Activated naive CD4-positive, alpha-beta T cell treated with anti-CD3 and anti-CD28 coated beads, Interleukin-2, amount 10 ng/mL, durations not matched to agents 7 days and 5 days (primary cell): ENCODE measurements at regions not wholly inside any gene's neighbourhood (a gene's known extent, or its start where the extent isn't known, plus 50 kb on each side); places are given as distances from the start of the nearest gene placed in this dataset.
"Not testable (repeated sequence)": the region's sequence is repeated elsewhere in the genome, so short reads cannot be mapped to it uniquely, and the experiment has no call there.

Source experiments
- CTCF ChIA-PET: fragments of 350-600 bp; sonication (Branson Sonifier 250); formaldehyde crosslinking; loops from one replicate; lab custom pipeline; 2021; ENCODE audit warnings: antibody characterized with exemption; lab: Charles Lee
- DNase-seq: peaks from one replicate; pipeline ENCODE4 v3.0.0-alpha.2; 2020
- H3K27ac Mint-ChIP-seq: one replicate; pipeline ENCODE4 v1.8.0; 2021; ENCODE audit warnings: mild to moderate bottlenecking, moderate library complexity, mixed read lengths
- H3K27me3 Mint-ChIP-seq: one replicate; pipeline ENCODE4 v1.8.0; 2021; ENCODE audit warnings: mild to moderate bottlenecking, mixed read lengths
- H3K36me3 Mint-ChIP-seq: one replicate; pipeline ENCODE4 v1.8.0; 2021; ENCODE audit warnings: mixed read lengths
- H3K4me1 Mint-ChIP-seq: one replicate; pipeline ENCODE4 v1.8.0; 2021; ENCODE audit warnings: mixed read lengths
- H3K4me3 Mint-ChIP-seq: one replicate; pipeline ENCODE4 v1.8.0; 2021; ENCODE audit warnings: mild to moderate bottlenecking, moderate library complexity, mixed read lengths
- H3K9me3 Mint-ChIP-seq: one replicate; pipeline ENCODE4 v1.8.0; 2021; ENCODE audit warnings: mixed read lengths

DNA sequence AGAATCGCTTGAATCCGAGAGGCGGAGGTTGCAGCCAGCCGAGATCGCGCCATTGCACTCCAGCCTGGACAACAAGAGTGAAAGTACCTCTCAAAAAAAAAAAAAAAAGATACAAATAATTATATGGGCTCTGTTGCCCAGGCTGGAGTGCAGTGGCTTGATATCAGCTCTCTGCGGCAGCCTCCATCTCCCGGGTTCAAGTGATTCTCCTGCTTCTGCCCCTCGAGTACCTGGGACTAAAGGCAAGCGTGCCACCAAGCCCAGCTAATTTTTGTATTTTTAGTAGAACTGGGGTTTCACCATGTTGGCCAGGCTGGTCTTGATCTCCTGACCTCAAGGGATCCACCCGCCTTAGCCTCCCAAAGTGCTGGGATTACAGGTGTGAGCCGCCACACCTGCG, 197.8 kb downstream of the ALG10 start:
- H3K27me3 Mint-ChIP-seq: peaks cover 17% of the 10 kb centered on the region
- DNase-seq, H3K4me3 Mint-ChIP-seq, H3K9me3 Mint-ChIP-seq, H3K27ac Mint-ChIP-seq, H3K4me1 Mint-ChIP-seq, H3K36me3 Mint-ChIP-seq: not testable (repeated sequence)
- CTCF ChIA-PET: interaction anchor here (0.7 to 2.2 kb wide), 2 partner anchors 10 to 97 kb away, joined by 3 to 9 read pairs; no protein-coding TSS in a partner anchor

DNA sequence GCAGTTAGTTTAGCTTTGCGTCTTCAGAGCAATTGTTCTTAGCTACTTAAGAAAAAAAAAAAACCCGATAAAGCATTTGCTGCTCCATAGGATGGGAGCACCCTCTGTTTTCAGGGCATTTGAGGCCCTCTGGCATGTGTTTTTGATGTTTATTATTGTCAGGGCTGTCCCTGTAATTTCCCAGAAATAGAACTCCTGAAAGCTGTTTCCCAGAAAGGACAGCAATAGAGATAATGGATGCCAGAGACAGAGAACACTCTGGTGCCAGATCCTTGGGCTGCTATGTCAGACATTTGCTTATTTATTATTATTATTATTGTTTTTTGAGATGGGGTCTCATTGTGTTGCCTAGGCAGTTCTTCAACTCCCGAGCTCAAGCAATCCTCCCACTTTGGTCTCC, 201.3 kb downstream of the ALG10 start:
- Mint-ChIP-seq H3K4me3 (no peak overlapping the region), H3K27ac (no peak overlapping the region), H3K4me1 (peaks cover under 1% of the 10 kb centered on the region), H3K9me3 (peaks cover 6% of the 10 kb centered on the region), H3K36me3 (no peaks in the 10 kb centered on the region), H3K27me3 (peaks cover 13% of the 10 kb centered on the region)
- CTCF ChIA-PET: no interaction called here
- no peak for DNase-seq

DNA sequence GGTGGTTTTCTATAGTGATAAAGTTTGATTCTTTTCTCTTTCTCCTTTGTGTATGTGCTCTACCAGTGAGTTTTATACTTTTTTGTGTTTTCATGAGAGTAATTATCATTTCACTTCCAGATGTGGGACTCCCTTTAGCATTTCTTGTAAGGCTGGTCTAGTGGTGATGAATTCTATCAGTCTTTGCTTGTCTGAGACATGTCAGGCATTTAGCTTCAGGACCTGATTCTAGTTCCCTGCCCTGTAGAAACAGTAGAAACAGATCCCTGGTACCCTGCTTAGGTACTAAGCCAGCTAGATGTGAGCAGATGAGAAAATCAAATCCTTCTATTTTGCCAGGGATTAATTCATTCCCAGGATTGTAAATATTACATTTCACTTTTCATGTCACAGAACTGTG, 203.7 kb downstream of the ALG10 start:
- DNase-seq, H3K27me3 Mint-ChIP-seq, H3K36me3 Mint-ChIP-seq, H3K4me1 Mint-ChIP-seq, CTCF ChIA-PET, H3K27ac Mint-ChIP-seq, H3K4me3 Mint-ChIP-seq, H3K9me3 Mint-ChIP-seq: not testable (repeated sequence)

DNA sequence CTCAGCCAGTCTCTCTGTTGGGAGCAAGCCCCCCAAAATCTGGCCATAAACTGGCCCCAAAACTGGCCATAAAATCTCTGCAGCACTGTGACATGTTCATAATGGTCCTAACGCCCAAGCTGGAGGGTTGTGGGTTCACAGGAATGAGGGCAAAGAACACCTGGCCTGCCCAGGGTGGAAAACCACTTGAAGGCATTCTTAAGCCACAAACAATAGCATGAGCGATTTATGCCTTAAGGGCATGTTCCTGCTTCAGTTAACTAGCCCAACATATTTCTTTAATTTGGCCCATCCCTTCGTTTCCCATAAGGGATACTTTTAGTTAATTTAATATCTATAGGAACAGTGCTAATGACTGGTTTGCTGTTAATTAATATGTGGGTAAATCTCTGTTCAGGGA, 205.8 kb downstream of the ALG10 start:
- H3K4me3 Mint-ChIP-seq, H3K4me1 Mint-ChIP-seq, H3K27me3 Mint-ChIP-seq, H3K27ac Mint-ChIP-seq, CTCF ChIA-PET, DNase-seq, H3K9me3 Mint-ChIP-seq, H3K36me3 Mint-ChIP-seq: not testable (repeated sequence)

DNA sequence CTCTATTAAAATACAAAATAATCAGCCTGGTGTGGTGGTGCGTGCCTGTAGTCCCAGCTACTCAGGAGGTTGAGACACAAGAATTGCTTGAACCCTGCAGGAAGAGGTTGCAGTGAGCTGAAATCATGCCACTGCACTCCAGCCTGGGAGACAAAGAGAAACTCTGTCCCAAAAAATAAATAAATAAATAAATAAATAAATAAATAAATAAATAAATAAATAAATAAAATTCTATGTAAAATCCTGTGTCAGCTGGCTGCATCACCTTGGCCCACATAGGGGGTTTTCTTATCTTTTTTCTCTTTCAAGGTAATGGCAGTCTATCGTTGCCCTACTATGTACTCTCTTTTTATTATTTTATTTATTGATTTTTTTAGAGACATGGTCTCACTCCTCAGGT, 206.7 kb downstream of the ALG10 start:
- CTCF ChIA-PET: interaction anchor here (0.9 kb wide), 1 partner anchor 8 kb away, joined by 3 read pairs; no protein-coding TSS in a partner anchor
- H3K27ac Mint-ChIP-seq, H3K4me3 Mint-ChIP-seq, DNase-seq, H3K27me3 Mint-ChIP-seq, H3K36me3 Mint-ChIP-seq, H3K4me1 Mint-ChIP-seq, H3K9me3 Mint-ChIP-seq: not testable (repeated sequence)

DNA sequence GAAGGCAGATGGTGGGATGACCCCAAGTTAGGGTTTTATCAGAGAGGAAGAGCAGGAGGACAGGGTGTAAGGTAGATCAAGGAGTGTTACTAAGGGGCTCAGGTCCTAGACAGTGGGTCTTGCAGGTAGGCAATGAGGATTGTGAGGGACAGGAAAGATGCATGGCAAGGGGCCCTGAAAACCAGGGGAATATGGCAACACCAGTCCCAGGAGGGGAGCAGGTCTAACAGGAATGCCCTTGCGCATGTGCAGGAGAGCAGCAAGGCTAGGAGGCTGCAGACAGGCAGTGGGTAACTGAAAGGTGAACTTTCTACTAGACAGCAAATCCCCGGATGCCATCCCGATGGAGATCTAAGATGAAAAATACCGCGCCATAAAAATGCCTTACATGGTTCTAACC, 211.3 kb downstream of the ALG10 start:
- H3K9me3 Mint-ChIP-seq: peaks cover under 1% of the 10 kb centered on the region
- DNase-seq: no peak
- H3K4me1 Mint-ChIP-seq: no peaks in the 10 kb centered on the region
- H3K27ac Mint-ChIP-seq: no peak overlapping the region
- H3K4me3 Mint-ChIP-seq: no peak overlapping the region
- H3K36me3 Mint-ChIP-seq: no peaks in the 10 kb centered on the region
- CTCF ChIA-PET: no interaction called here
- no peaks in the 10 kb centered on the region for H3K27me3 Mint-ChIP-seq

DNA sequence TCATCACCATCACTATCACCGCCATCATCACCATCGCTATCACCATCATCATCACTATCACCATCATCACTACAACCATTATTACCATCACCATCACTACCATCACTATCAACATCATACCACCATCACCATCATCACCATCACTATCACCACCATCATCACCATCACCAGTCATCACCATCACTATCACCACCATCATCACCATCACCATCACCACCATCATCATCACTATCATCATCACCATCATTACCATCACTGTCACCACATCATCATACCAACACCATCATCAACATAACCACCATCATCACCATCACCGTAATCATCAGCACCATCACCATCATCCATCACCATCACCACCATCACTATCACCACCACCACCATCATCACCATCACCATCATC, 213.8 kb downstream of the ALG10 start:
- Mint-ChIP-seq H3K4me3 (no peak overlapping the region), H3K4me1 (no peaks in the 10 kb centered on the region), H3K9me3 (no peaks in the 10 kb centered on the region), H3K36me3 (no peaks in the 10 kb centered on the region), H3K27me3 (no peaks in the 10 kb centered on the region), H3K27ac (no peak overlapping the region)
- CTCF ChIA-PET: no interaction called here
- DNase-seq: no peak

DNA sequence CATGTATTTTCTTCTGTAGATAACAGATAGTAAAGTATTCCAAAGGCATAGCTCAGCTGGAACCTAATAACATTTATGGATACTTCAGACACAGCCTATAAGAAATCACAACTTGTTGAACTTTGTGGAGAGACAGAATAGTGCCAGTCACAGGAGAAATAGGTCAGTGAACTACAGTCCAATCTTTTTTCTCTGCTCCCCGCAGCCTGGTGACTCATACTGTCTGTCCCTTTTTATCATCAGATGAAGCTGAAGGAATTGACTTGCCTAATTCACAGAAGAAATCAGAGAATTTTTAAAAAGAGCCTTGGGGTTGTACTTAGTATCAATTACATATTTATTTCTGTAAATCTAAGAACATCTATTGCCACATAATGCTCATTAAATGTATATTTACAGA, 222.3 kb downstream of the ALG10 start:
- H3K27ac Mint-ChIP-seq: no peak overlapping the region
- no peaks in the 10 kb centered on the region for H3K4me1 Mint-ChIP-seq
- CTCF ChIA-PET: no interaction called here

DNA sequence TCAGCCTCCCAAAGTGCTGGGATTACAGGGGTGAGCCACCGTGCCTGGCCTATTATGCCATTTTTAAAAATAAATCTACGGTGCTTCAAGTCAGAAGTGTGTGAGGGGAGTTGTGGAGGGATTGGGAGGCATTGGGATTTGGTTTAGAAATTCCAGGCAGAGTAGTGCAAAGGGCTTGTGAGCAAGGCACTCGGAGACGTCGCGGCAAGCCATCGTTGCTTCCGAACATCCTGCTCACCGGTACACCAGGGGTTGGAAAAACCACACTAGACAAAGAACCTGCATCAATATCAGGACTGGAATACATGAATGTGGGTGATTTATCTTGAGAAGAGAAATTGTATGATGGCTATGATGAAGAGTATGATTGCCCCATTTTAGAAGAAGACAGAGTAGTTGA, 227.0 kb downstream of the ALG10 start:
- CTCF ChIA-PET: no interaction called here
- DNase-seq: no peak
- Mint-ChIP-seq H3K9me3 (peaks cover 5% of the 10 kb centered on the region), H3K4me3 (no peak overlapping the region), H3K36me3 (no peaks in the 10 kb centered on the region), H3K27ac (no peak overlapping the region), H3K27me3 (no peaks in the 10 kb centered on the region), H3K4me1 (no peaks in the 10 kb centered on the region)

More for the DNA sequence above, 222.3 kb downstream of the ALG10 start:
- Mint-ChIP-seq H3K36me3 (no peaks in the 10 kb centered on the region), H3K4me3 (no peak overlapping the region), H3K27me3 (no peaks in the 10 kb centered on the region), H3K9me3 (peaks cover 5% of the 10 kb centered on the region)
- no peak for DNase-seq

DNA sequence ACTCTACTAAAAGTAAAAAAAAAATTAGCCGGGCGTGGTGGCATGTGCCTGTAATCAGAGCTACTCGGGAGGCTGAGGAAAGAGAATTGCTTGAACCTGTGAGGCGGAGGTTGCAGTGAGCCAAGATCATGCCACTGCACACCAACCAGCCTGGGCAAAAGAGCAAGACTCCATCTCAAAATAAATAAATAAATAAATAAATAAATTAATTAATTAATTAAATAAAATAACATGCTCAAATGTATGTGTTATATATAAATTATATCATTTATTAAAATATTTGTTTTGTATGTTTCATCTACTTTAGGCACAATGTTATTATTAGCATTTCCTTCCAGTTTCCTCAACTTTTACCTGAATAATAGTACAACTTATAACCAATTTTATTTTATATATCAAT, 229.6 kb downstream of the ALG10 start:
- H3K27ac Mint-ChIP-seq, H3K9me3 Mint-ChIP-seq, CTCF ChIA-PET, H3K36me3 Mint-ChIP-seq, H3K4me3 Mint-ChIP-seq, H3K27me3 Mint-ChIP-seq, H3K4me1 Mint-ChIP-seq, DNase-seq: not testable (repeated sequence)

DNA sequence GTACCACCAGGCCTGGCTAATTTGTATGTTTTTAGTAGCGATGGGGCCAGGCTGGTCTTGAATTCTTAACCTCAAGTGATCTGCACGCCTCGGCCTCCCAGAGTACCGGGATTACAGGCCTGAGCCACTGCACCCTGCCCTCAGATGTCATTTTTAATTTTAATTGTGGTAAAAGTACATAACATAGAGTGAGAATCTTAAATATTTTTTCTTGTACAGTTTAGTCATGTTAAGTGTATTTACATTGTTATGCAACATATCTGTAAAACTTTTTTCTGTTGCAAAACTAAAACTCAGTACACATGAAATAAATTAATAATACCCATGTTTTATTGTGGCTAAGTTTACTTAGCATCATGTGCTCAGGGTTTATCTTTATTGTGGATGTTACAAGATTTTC, 231.4 kb downstream of the ALG10 start:
- CTCF ChIA-PET: no interaction called here
- H3K9me3 Mint-ChIP-seq: peaks cover 5% of the 10 kb centered on the region
- H3K27ac Mint-ChIP-seq: no peak overlapping the region
- H3K4me3 Mint-ChIP-seq: no peak overlapping the region
- H3K27me3 Mint-ChIP-seq: no peaks in the 10 kb centered on the region
- H3K36me3 Mint-ChIP-seq: no peaks in the 10 kb centered on the region
- no peak for DNase-seq
- H3K4me1 Mint-ChIP-seq: no peaks in the 10 kb centered on the region

DNA sequence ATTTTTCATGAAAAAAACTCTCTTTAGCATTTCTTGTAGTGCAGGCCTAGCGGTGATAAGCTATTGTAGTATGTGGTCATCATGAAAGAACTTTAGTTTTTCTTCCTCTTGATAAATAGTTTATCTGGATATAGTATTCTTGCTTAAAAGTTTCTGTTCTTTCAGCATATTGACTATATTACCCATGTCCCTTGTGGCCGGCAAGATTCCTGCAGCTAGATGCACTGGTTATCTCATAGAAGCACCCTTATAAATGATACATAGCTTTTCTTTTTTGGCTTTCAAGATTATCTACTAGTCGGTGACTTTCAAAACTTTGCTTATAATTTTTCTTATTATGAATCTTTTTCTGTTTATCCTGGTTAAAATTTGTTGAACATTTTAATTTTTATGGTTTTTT, 234.8 kb downstream of the ALG10 start:
- CTCF ChIA-PET: no interaction called here

DNA sequence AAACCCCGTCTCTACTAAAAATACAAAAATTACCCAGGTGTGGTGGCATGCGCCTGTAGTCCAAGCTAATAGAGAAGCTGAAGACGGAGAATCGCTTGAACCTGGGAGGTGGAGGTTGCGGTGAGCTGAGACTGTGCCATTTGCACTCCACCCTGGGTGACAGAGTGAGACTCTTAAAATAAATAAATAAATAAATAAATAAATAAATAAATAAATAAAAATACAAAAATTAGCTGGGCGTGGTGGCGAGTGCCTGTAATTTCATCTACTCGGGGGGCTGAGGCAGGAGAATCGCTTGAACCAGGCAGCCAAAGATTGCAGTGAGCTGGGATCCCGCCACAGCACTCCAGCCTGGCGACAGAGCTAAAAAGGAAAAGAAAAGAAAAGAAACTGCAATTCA, 239.8 kb downstream of the ALG10 start:
- peaks cover 21% of the 10 kb centered on the region for H3K9me3 Mint-ChIP-seq
- H3K4me3 Mint-ChIP-seq, H3K36me3 Mint-ChIP-seq, H3K27me3 Mint-ChIP-seq, H3K4me1 Mint-ChIP-seq, DNase-seq, CTCF ChIA-PET, H3K27ac Mint-ChIP-seq: not testable (repeated sequence)

More for the DNA sequence above, 234.8 kb downstream of the ALG10 start:
- Mint-ChIP-seq H3K4me3 (no peak overlapping the region), H3K27me3 (no peaks in the 10 kb centered on the region), H3K4me1 (no peaks in the 10 kb centered on the region), H3K36me3 (no peaks in the 10 kb centered on the region), H3K9me3 (peaks cover 2% of the 10 kb centered on the region), H3K27ac (no peak overlapping the region)
- no peak for DNase-seq

DNA sequence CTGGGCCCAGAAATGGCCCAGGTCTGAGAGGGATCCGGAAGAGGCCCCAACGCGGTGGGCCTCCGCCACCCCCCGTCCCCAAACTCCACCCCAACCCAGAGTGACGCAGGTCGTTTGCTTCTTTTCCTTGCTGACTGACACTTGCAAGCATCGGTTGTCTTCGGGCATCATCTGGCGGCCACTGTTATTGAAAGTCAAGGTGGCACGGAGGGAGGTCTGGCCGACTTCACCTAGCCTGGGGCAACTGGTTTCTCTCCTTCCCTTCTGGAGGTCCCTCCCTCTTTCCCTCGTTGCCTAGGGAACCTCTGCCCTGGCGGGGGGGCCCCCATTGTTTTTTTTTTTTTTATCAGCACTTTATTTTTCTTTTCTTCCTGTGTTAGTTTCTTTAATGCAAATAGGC, 241.8 kb downstream of the ALG10 start:
- H3K4me1 Mint-ChIP-seq: no peaks in the 10 kb centered on the region
- DNase-seq: no peak
- H3K36me3 Mint-ChIP-seq: no peaks in the 10 kb centered on the region
- H3K4me3 Mint-ChIP-seq: no peak overlapping the region
- H3K27ac Mint-ChIP-seq: no peak overlapping the region
- H3K9me3 Mint-ChIP-seq: peaks cover 25% of the 10 kb centered on the region
- CTCF ChIA-PET: no interaction called here
- no peaks in the 10 kb centered on the region for H3K27me3 Mint-ChIP-seq

DNA sequence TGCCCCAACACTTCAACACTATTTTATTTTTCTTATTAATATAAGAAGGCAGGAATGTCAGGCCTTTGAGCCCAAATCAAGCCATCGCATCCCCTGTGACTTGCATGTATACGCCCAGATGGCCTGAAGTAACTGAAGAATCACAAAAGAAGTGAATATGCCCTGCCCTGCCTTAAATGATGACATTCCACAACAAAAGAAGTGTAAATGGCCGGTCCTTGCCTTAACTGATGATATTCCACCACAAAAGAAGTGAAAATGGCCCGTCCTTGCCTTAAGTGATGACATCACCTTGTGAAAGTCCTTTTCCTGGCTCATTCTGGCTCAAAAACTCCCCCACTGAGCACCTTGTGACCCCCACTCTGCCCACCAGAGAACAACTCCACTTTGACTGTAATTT, 251.4 kb downstream of the ALG10 start:
- H3K36me3 Mint-ChIP-seq, H3K27ac Mint-ChIP-seq, H3K4me3 Mint-ChIP-seq, CTCF ChIA-PET, H3K4me1 Mint-ChIP-seq, H3K27me3 Mint-ChIP-seq, DNase-seq: not testable (repeated sequence)
- H3K9me3 Mint-ChIP-seq: peaks cover 16% of the 10 kb centered on the region

DNA sequence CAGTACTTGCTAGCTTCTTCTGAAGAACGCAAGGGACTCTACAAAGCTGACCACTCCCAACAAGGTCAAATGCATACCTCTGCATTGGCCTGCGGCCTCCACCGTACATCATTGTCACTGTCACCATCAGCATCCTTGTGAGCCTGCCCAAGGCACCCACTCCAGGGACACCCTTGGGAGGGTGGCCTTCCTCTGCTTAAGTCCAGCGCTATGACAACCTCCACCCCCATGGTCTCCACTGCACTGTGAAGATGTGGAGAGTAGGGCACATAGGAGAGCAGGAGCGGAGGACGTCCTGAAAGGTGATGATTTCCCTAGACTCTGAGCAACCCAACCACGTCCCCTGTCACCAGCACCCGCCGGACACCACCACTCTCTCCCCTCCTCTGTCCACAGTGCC, 252.8 kb downstream of the ALG10 start:
- Mint-ChIP-seq H3K4me3 (no peak overlapping the region), H3K4me1 (no peaks in the 10 kb centered on the region), H3K9me3 (peaks cover 17% of the 10 kb centered on the region), H3K36me3 (no peaks in the 10 kb centered on the region), H3K27ac (no peak overlapping the region), H3K27me3 (no peaks in the 10 kb centered on the region)
- CTCF ChIA-PET: no interaction called here
- DNase-seq: no peak
